Osteocyte (in vitro differentiated cells): ENCODE measurements at regions not wholly inside any gene's neighbourhood (a gene's known extent, or its start where the extent isn't known, plus 50 kb on each side); places are given as distances from the start of the nearest gene placed in this dataset.

ENCODE experiments used
- DNase-seq: peaks from one replicate; pipeline ENCODE4 v3.0.0; 2021; ENCODE audit warnings: mixed read lengths; ENCODE audit not compliant: unreplicated experiment; ENCODE audit errors: extremely low spot score
- H3K27ac Mint-ChIP-seq: one replicate; pipeline ENCODE4 v1.8.0; 2021; ENCODE audit warnings: mild to moderate bottlenecking, mixed read lengths; ENCODE audit not compliant: unreplicated experiment
- H3K27me3 Mint-ChIP-seq: one replicate; pipeline ENCODE4 v1.8.0; 2021; ENCODE audit warnings: mixed read lengths; ENCODE audit not compliant: unreplicated experiment
- H3K36me3 Mint-ChIP-seq: one replicate; pipeline ENCODE4 v1.8.0; 2021; ENCODE audit warnings: mixed read lengths; ENCODE audit not compliant: unreplicated experiment
- H3K4me1 Mint-ChIP-seq: one replicate; pipeline ENCODE4 v1.8.0; 2021; ENCODE audit warnings: mixed read lengths; ENCODE audit not compliant: unreplicated experiment
- H3K4me3 Mint-ChIP-seq: one replicate; pipeline ENCODE4 v1.8.0; 2021; ENCODE audit warnings: mild to moderate bottlenecking, moderate library complexity, mixed read lengths; ENCODE audit not compliant: unreplicated experiment
- H3K9me3 Mint-ChIP-seq: one replicate; pipeline ENCODE4 v1.8.0; 2021; ENCODE audit warnings: mixed read lengths; ENCODE audit not compliant: unreplicated experiment
- CTCF ChIP-seq: fragments of 200-600 bp; sonication (generic); IDR thresholded peaks from 2 replicates; pipeline ENCODE4 v1.5.0; 2021; ENCODE audit warnings: antibody characterized with exemption, mild to moderate bottlenecking, moderate library complexity

- no peaks in the 10 kb centered on the region for H3K4me1 Mint-ChIP-seq
- no peak overlapping the region for H3K27ac Mint-ChIP-seq
- no peak overlapping the region for H3K4me3 Mint-ChIP-seq
- no peak for TF ChIP-seq CTCF
- no peaks in the 10 kb centered on the region for H3K36me3 Mint-ChIP-seq
- peaks cover 19% of the 10 kb centered on the region for H3K9me3 Mint-ChIP-seq
- no peaks in the 10 kb centered on the region for H3K27me3 Mint-ChIP-seq
- no peak for DNase-seq
Observed at GRCh38 chr1:118615066-118615465, 373.1 kb downstream of the TBX15 start.

- Mint-ChIP-seq H3K9me3 (no peaks in the 10 kb centered on the region), H3K27me3 (no peaks in the 10 kb centered on the region), H3K4me3 (no peak overlapping the region), H3K4me1 (no peaks in the 10 kb centered on the region), H3K27ac (no peak overlapping the region), H3K36me3 (no peaks in the 10 kb centered on the region)
- no peak for DNase-seq
- TF ChIP-seq CTCF = no peak
Observed at GRCh38 chr1:118589238-118589846, 398.8 kb downstream of the TBX15 start.

- H3K27me3 Mint-ChIP-seq = no peaks in the 10 kb centered on the region
- H3K27ac Mint-ChIP-seq = no peak overlapping the region
- H3K9me3 Mint-ChIP-seq = no peaks in the 10 kb centered on the region
- no peak for TF ChIP-seq CTCF
- H3K4me1 Mint-ChIP-seq = no peaks in the 10 kb centered on the region
- DNase-seq = no peak
- no peak overlapping the region for H3K4me3 Mint-ChIP-seq
- H3K36me3 Mint-ChIP-seq = no peaks in the 10 kb centered on the region
Observed at GRCh38 chr1:118588566-118588965, 399.6 kb downstream of the TBX15 start.

- no peak overlapping the region for H3K27ac Mint-ChIP-seq
- H3K36me3 Mint-ChIP-seq = peaks cover 5% of the 10 kb centered on the region
- TF ChIP-seq CTCF = no peak
- H3K9me3 Mint-ChIP-seq = peaks cover 24% of the 10 kb centered on the region
- H3K4me1 Mint-ChIP-seq = no peaks in the 10 kb centered on the region
- no peaks in the 10 kb centered on the region for H3K27me3 Mint-ChIP-seq
- no peak for DNase-seq
- no peak overlapping the region for H3K4me3 Mint-ChIP-seq
Observed at GRCh38 chr1:118578276-118578675, 393.2 kb upstream of the SPAG17 start.

GRCh38 chr1:118575060-118575459, 390.0 kb upstream of the SPAG17 start:
- no peak for DNase-seq
- Mint-ChIP-seq H3K4me3 (no peak overlapping the region), H3K27ac (no peak overlapping the region), H3K4me1 (no peaks in the 10 kb centered on the region), H3K27me3 (no peaks in the 10 kb centered on the region), H3K36me3 (peaks cover 5% of the 10 kb centered on the region), H3K9me3 (peaks cover 33% of the 10 kb centered on the region)
- TF ChIP-seq CTCF = no peak
